IMR-90 (cell line): ENCODE measurements at regions not wholly inside any gene's neighbourhood (a gene's known extent, or its start where the extent isn't known, plus 50 kb on each side); places are given as distances from the start of the nearest gene placed in this dataset.

Source experiments
- ATAC-seq: fragments of 200-7000 bp; cut with Tn5 transposase; 2 replicates; pipeline ENCODE4 v1.9.1; 2020; ENCODE audit warnings: low read depth, mild to moderate bottlenecking, moderate library complexity
- BruUV-seq: library from RNA; stranded (reverse); fragments of 400-500 nt; replicated peaks from 2 replicates; lab custom pipeline; 2021; lab: Mats Ljungman, UMichigan
- CTCF ChIA-PET: fragments of 300-600 bp; formaldehyde crosslinking; extraction: SDS; loops from one replicate; lab custom pipeline; 2021; ENCODE audit warnings: antibody characterized with exemption; lab: Yijun Ruan, JAX
- POLR2A ChIA-PET: fragments of 300-600 bp; sonication (Branson Sonifier 250); formaldehyde crosslinking; loops from one replicate; lab custom pipeline; 2022; ENCODE audit warnings: antibody characterized with exemption; ENCODE audit not compliant: unreplicated experiment; lab: Charles Lee
- DNase-seq: peaks from one replicate; pipeline ENCODE4 v3.0.0; 2013
- H2AFZ ChIP-seq: replicated peaks from 2 replicates; pipeline ENCODE3; 2013; ENCODE audit warnings: low read length, mild to moderate bottlenecking; ENCODE audit not compliant: poor library complexity
- H2AK5ac ChIP-seq: 2 replicates; pipeline ENCODE4 v1.6.1; 2013; ENCODE audit warnings: low read depth, low read length, inconsistent platforms
- H2AK9ac ChIP-seq: replicated peaks from 2 replicates; pipeline ENCODE3; 2013; ENCODE audit warnings: mild to moderate bottlenecking, low read depth, low read length, moderate library complexity; ENCODE audit not compliant: poor library complexity
- H2BK120ac ChIP-seq: 2 replicates; pipeline ENCODE4 v1.6.1; 2013; ENCODE audit warnings: low read depth, low read length, inconsistent platforms
- H2BK15ac ChIP-seq: 3 replicates; pipeline ENCODE4 v1.6.1; 2013; ENCODE audit warnings: low read depth, low read length, inconsistent platforms
- H2BK20ac ChIP-seq: 2 replicates; pipeline ENCODE4 v1.6.1; 2013; ENCODE audit warnings: low read depth, mild to moderate bottlenecking, inconsistent platforms, low read length, moderate library complexity
- H2BK5ac ChIP-seq: 2 replicates; pipeline ENCODE4 v1.6.1; 2013; ENCODE audit warnings: mild to moderate bottlenecking, low read depth, low read length, inconsistent platforms; ENCODE audit not compliant: poor library complexity, severe bottlenecking
- H3K14ac ChIP-seq: replicated peaks from 2 replicates; pipeline ENCODE4 v1.6.1; 2013; ENCODE audit warnings: low read depth, low read length, inconsistent platforms
- H3K18ac ChIP-seq: 2 replicates; pipeline ENCODE4 v1.6.1; 2013; ENCODE audit warnings: low read depth, low read length, control low read depth
- H3K23ac ChIP-seq: 2 replicates; pipeline ENCODE4 v1.6.1; 2013; ENCODE audit warnings: low read depth, low read length, inconsistent platforms
- H3K27ac ChIP-seq: 2 replicates; pipeline ENCODE4 v1.5.1; 2013; ENCODE audit warnings: mild to moderate bottlenecking, control low read depth, low read length; ENCODE audit not compliant: insufficient read depth
- H3K27me3 ChIP-seq: 2 replicates; pipeline ENCODE4 v1.6.1; 2013; ENCODE audit warnings: low read length; ENCODE audit not compliant: control insufficient read depth, insufficient read depth
- H3K36me3 ChIP-seq: 2 replicates; pipeline ENCODE4 v1.6.1; 2013; ENCODE audit warnings: low read length, mixed read lengths; ENCODE audit not compliant: control insufficient read depth, insufficient read depth
- H3K4ac ChIP-seq: 2 replicates; pipeline ENCODE4 v1.6.1; 2013; ENCODE audit warnings: low read depth, low read length, inconsistent platforms
- H3K4me1 ChIP-seq: 2 replicates; pipeline ENCODE4 v1.6.1; 2013; ENCODE audit warnings: low read length, mixed read lengths; ENCODE audit not compliant: control insufficient read depth, insufficient read depth
- H3K4me2 ChIP-seq: 2 replicates; pipeline ENCODE4 v1.6.1; 2013; ENCODE audit warnings: low read depth, mild to moderate bottlenecking, control low read depth, low read length, moderate library complexity
- H3K4me3 ChIP-seq: 2 replicates; pipeline ENCODE4 v1.5.1; 2013; ENCODE audit warnings: low read depth, mild to moderate bottlenecking, control low read depth, low read length, moderate library complexity; ENCODE audit not compliant: insufficient read depth
- H3K56ac ChIP-seq: 2 replicates; pipeline ENCODE4 v1.6.1; 2013; ENCODE audit warnings: low read length, inconsistent platforms; ENCODE audit not compliant: insufficient read depth; ENCODE audit errors: extremely low read depth
- H3K79me1 ChIP-seq, 2 experiments: 2 replicates each; pipeline ENCODE4 v1.6.1; 2013; ENCODE audit warnings: low read length in 2 of 2, inconsistent platforms in 1 of 2, low read depth in 1 of 2
- H3K9ac ChIP-seq: 2 replicates; pipeline ENCODE4 v1.6.1; 2013; ENCODE audit warnings: low read depth, low read length, control low read depth
- H3K9me1 ChIP-seq: 2 replicates; pipeline ENCODE4 v1.6.1; 2013; ENCODE audit warnings: low read length, inconsistent platforms; ENCODE audit not compliant: insufficient read depth
- H3K9me3 ChIP-seq: 2 replicates; pipeline ENCODE4 v1.6.1; 2013; ENCODE audit warnings: low read length; ENCODE audit not compliant: control insufficient read depth, insufficient read depth
- H4K20me1 ChIP-seq: 2 replicates; pipeline ENCODE4 v1.6.1; 2013; ENCODE audit warnings: low read length, inconsistent platforms; ENCODE audit not compliant: insufficient read depth
- H4K5ac ChIP-seq: 2 replicates; pipeline ENCODE4 v1.6.1; 2013; ENCODE audit warnings: mild to moderate bottlenecking, low read depth, low read length, control low read depth
- H4K8ac ChIP-seq, 2 experiments: 2 replicates each; pipeline ENCODE4 v1.6.1; 2013; ENCODE audit warnings: low read depth in 2 of 2, low read length in 2 of 2, control low read depth in 1 of 2, inconsistent platforms in 1 of 2
- H4K91ac ChIP-seq: 2 replicates; pipeline ENCODE4 v1.6.1; 2013; ENCODE audit warnings: low read depth, low read length, inconsistent platforms; ENCODE audit not compliant: insufficient read depth
- CEBPB ChIP-seq: IDR thresholded peaks from 2 replicates; pipeline ENCODE4 v1.6.1; 2012; ENCODE audit warnings: low read depth, low read length, improper control_type of control experiment
- CHD1 ChIP-seq: IDR thresholded peaks from 2 replicates; pipeline ENCODE4 v1.6.1; 2012; ENCODE audit warnings: low read depth, low read length, improper control_type of control experiment
- ELK1 ChIP-seq: fragments of 150-350 bp; IDR thresholded peaks from 2 replicates; pipeline ENCODE4 v1.6.1; 2016; ENCODE audit warnings: low read depth, mild to moderate bottlenecking, low read length, moderate library complexity, borderline replicate concordance
- FOS ChIP-seq: fragments of 150-350 bp; IDR thresholded peaks from 2 replicates; pipeline ENCODE4 v1.6.1; 2016; ENCODE audit warnings: low read depth, low read length
- MAFK ChIP-seq: IDR thresholded peaks from 2 replicates; pipeline ENCODE4 v1.6.1; 2012; ENCODE audit warnings: low read depth, low read length, improper control_type of control experiment
- MAZ ChIP-seq: IDR thresholded peaks from 2 replicates; pipeline ENCODE4 v1.6.1; 2012; ENCODE audit warnings: low read depth, mild to moderate bottlenecking, low read length, improper control_type of control experiment, moderate library complexity, borderline replicate concordance
- NFE2L2 ChIP-seq: fragments of 150-350 bp; IDR thresholded peaks from 2 replicates; pipeline ENCODE4 v1.6.1; 2016; ENCODE audit warnings: low read depth, mild to moderate bottlenecking, low read length
- POLR2A ChIP-seq: IDR thresholded peaks from 2 replicates; pipeline ENCODE4 v1.6.1; 2012; ENCODE audit warnings: mild to moderate bottlenecking, low read depth, low read length
- RAD21 ChIP-seq: IDR thresholded peaks from 2 replicates; pipeline ENCODE4 v1.6.1; 2012; ENCODE audit warnings: low read length, improper control_type of control experiment
- RCOR1 ChIP-seq: IDR thresholded peaks from 2 replicates; pipeline ENCODE4 v1.6.1; 2012; ENCODE audit warnings: mild to moderate bottlenecking, low read length, improper control_type of control experiment; ENCODE audit not compliant: insufficient replicate concordance
- SMC3 ChIP-seq: fragments of 150-350 bp; IDR thresholded peaks from 2 replicates; pipeline ENCODE4 v1.6.1; 2016; ENCODE audit warnings: low read depth, mild to moderate bottlenecking, antibody characterized with exemption, low read length, moderate library complexity
- USF2 ChIP-seq: fragments of 150-350 bp; IDR thresholded peaks from 2 replicates; pipeline ENCODE4 v1.6.1; 2017; ENCODE audit warnings: mild to moderate bottlenecking, antibody characterized with exemption, low read length, low read depth
- WGBS, 2 experiments: methylation state at CpG; one replicate each; pipeline versions ENCODE4 v1.1.5 to v1.1.7; 2013; ENCODE audit warnings: missing lambda C conversion rate in 2 of 2; ENCODE audit not compliant: insufficient read length in 1 of 2; ENCODE audit errors: extremely low coverage in 2 of 2; 5-methylcytosine and 5-hydroxymethylcytosine counted together
- dilution Hi-C: fragments of 300-500 bp; cut with HindIII; formaldehyde crosslinking; loops from one replicate; pipeline ENCODE4 v1.14.3; 2018; ENCODE audit warnings: low sequenced_read_pairs; ENCODE audit not compliant: unreplicated experiment
- in situ Hi-C: fragments of 300-500 bp; cut with MboI; formaldehyde crosslinking; loops from 3 replicates; pipeline ENCODE4 v1.14.3; 2019; ENCODE audit warnings: low sequenced_read_pairs, inconsistent platforms, mixed read lengths
- intact Hi-C: fragments of 100-400 bp; cut with micrococcal nuclease; formaldehyde crosslinking; loops from 2 replicates; pipeline ENCODE4 v1.10.0; 2022
- TF ChIP-seq, protein P1 (sequence below): conservative IDR thresholded peaks from 2 replicates; pipeline ENCODE4 v1.5.1; 2012; ENCODE audit warnings: mild to moderate bottlenecking, low read depth, low read length, improper control_type of control experiment

DNA sequence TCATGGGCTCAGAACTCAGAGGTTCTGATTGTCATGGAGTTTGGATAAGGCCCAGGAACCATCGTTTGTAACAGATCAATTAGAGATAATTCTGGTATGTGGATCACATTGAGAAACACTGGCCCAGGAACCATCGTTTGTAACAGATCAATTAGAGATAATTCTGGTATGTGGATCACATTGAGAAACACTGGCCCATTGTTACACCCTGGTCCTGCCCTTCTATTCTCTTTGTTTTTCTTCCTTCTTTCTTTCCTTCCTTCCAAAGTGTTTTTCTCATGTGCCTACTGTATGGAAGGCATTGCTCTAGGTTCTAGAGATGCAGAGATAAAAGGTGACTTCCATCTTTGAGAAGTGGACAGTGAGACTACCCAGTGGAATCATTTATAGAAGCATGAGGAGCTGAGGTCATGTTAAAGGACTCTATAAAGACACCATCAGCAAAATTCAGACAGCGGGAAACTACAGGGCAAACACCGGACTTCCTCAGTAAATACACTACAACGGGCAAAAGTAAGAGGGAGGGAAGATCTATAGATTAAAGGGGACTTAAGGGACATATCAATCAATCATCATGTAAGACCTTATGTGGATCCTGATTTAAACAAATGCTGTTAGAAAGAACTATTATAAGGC is 153.8 kb downstream of the UNC5CL start:
- H3K23ac ChIP-seq = no peak overlapping the region
- H3K36me3 ChIP-seq = no peaks in the 10 kb centered on the region
- dilution Hi-C loops = no loop called here
- no peak overlapping the region for H2BK120ac ChIP-seq
- H2BK5ac ChIP-seq = no peak overlapping the region
- no peaks in the 10 kb centered on the region for H3K9me3 ChIP-seq
- H2AK9ac ChIP-seq = no peak overlapping the region
- ATAC-seq = no peak
- H4K8ac ChIP-seq = no peak overlapping the region
- H3K18ac ChIP-seq = no peak overlapping the region
- no TSS peak for BruUV-seq
- no peak overlapping the region for H2AFZ ChIP-seq
- H3K27me3 ChIP-seq = peaks cover 34% of the 10 kb centered on the region
- H3K14ac ChIP-seq = no peak overlapping the region
- H3K56ac ChIP-seq = no peak overlapping the region
- H3K9ac ChIP-seq = no peak overlapping the region
- H4K91ac ChIP-seq = no peak overlapping the region
- H2AK5ac ChIP-seq = no peak overlapping the region
- no peaks in the 10 kb centered on the region for H4K20me1 ChIP-seq
- no peak overlapping the region for H2BK15ac ChIP-seq
- no peak overlapping the region for H3K4me3 ChIP-seq
- H3K9me1 ChIP-seq = no peaks in the 10 kb centered on the region
- no peaks in the 10 kb centered on the region for H3K4me1 ChIP-seq
- no peak overlapping the region for H3K4me2 ChIP-seq
- no peak overlapping the region for H3K27ac ChIP-seq
- CTCF ChIA-PET = no interaction called here
- intact Hi-C loops = no loop called here
- H3K4ac ChIP-seq = no peak overlapping the region
- 33% methylated on average over 1 of the region's 5 CpGs; no CpG with 5 or more reads in 1 of the 2 experiments for whole genome bisulfite sequencing, 2 experiments
- TF ChIP-seq NFE2L2 (no peak), POLR2A (no peak), SMC3 (no peak), RAD21 (no peak), ELK1 (no peak), CHD1 (no peak), MAZ (no peak), USF2 (no peak), MAFK (no peak), CEBPB (no peak), FOS (no peak), RCOR1 (no peak)
- TF ChIP-seq, protein P1, sequence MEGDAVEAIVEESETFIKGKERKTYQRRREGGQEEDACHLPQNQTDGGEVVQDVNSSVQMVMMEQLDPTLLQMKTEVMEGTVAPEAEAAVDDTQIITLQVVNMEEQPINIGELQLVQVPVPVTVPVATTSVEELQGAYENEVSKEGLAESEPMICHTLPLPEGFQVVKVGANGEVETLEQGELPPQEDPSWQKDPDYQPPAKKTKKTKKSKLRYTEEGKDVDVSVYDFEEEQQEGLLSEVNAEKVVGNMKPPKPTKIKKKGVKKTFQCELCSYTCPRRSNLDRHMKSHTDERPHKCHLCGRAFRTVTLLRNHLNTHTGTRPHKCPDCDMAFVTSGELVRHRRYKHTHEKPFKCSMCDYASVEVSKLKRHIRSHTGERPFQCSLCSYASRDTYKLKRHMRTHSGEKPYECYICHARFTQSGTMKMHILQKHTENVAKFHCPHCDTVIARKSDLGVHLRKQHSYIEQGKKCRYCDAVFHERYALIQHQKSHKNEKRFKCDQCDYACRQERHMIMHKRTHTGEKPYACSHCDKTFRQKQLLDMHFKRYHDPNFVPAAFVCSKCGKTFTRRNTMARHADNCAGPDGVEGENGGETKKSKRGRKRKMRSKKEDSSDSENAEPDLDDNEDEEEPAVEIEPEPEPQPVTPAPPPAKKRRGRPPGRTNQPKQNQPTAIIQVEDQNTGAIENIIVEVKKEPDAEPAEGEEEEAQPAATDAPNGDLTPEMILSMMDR = no peak
- POLR2A ChIA-PET = no interaction called here
- in situ Hi-C loops = no loop called here
- no peak for DNase-seq
- no peak overlapping the region for H2BK20ac ChIP-seq
- no peak overlapping the region for H4K5ac ChIP-seq
- H3K79me1 ChIP-seq = no peaks in the 10 kb centered on the region
